SIG-M5 treated with dmso at 0.1 percent for 504 hours (cell line): ENCODE measurements at regions not wholly inside any gene's neighbourhood (a gene's known extent, or its start where the extent isn't known, plus 50 kb on each side); places are given as distances from the start of the nearest gene placed in this dataset.
A peak's percentile ranks its signal among the peaks of the same experiment; 100 is the strongest.

Experiments used
- DNase-seq: peaks from one replicate; lab custom pipeline; 2025; ENCODE audit not compliant: unreplicated experiment; lab: John Stamatoyannopoulos, UW

DNA sequence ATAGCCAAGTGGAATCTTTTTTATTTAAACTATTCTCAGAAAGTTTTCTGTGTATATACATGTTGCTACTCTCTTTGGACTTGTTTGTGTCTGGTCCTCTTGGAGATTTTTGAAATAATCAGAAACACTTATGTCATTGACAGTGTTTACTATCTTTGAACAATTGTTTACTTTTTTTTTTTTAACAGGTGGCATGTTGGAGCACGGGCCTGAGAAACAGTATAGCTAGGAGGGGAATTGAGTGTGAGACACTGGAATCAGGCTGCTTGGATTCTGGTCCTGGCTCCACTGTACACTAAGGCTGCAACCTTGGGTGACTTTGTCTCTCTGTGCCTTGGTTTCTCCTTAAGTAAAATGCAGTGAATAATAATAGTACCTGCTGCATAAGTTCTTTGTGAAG is 279.6 kb downstream of the PRL start:
- DNase-seq, result no peak

DNA sequence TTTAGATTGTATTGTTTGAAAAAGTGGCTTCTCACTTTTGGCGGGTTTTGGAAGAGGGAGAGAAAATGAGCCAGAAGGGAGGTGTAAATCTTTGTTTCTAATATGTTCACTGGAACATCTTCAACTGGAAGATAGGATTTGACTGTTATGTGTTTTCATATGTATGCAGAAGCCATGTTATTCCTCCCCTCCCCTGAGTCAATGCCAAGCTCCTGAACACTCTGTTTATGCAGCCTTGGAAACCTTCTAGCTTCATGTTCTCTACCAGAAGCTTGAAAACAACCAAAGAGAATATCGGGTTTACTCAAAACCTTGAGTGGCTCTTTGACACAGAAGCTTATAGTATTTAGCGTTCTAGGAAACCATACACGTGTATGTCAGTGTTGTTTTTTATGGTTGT is 279.1 kb downstream of the PRL start:
- DNase-seq, result no peak

DNA sequence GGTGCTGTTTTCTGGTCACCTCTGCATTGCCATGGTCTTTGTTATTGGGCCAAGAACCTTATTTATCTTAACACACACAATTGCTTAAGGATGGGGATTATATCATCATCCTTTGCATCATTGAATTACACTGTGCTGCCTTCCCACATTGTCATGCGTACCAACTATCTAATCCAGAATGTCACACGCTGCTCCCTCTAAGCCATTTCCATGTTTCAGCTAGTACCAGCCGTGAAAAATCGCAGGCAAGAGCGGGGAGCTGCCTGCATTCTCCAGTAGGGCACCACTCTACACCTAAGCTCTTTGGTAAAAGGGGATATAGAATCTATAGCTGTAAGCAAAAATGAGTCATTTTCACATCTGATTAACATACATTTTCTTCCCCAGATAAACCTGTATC is 277.0 kb downstream of the PRL start:
- DNase-seq, result no peak

DNA sequence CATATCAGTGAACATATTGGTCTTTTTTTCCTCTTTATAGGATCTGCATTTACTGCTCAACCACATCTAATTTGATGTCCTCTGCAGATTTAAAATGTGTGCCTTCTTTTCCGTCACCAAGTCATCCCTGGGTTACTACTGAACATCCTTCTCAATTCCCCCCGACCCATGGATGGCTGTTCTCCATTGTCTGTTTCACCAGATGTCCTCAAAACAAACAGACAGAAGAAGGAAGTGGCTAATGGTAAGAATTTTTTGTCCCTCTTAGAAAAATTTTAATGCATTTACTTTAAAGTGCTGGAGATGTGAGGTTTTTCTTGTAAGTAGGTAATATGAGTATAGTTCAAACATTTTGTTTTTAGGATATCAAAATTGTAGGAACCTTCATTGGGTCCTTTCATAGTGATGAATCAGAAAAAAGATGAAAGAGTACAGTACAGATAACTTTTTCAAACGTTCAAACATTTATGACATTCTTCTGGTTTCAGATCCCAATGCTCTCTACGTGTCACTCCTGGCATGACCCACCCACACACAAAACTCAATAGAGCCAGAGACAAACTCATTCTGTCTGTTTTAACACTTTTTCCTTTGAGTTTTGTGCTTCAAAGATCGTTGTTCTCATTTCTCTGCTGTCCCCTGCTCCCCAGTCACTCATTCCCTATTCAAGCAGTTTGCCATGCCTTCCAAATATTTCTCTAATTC is 276.4 kb downstream of the PRL start:
- DNase-seq, result peak; percentile 18

DNA sequence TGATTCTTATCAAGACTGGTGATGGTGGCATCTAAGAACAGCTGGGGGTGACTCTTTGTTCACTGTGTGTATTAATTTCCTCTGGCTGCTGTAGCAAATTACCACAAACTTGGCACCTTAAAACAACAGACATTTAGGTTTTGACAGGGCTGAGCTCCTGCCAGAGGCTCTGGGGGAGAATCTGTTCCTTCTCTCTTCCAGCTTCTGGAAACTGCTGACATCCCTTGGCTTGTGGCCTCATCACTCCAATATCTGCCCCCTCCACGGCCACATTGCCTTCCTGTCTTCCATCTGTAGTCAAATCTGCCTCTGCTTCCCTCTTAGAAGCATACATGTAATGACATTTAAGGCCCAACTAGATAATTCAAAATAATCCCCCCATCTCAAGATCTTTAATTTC is 274.9 kb downstream of the PRL start:
- no peak for DNase-seq

DNA sequence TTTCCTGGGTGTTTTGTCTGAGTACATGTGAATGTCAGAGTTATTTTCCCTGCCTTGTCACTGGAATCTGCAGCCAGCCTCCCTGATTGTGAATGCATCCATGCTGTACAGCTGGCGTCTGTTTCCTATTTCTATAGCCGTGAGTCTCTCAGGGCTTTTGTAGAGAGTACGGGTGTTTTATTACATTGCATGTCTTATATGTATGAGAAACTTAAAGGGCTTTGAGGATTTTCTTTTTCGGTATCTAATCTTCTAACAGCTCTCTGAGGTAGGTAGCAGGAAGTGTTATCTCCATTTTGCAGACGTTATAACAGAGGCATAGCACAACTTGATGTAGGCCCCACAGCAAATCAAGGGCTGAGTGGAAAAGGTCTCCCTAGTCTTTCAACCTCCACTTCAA is 272.9 kb downstream of the PRL start:
- no peak for DNase-seq

DNA sequence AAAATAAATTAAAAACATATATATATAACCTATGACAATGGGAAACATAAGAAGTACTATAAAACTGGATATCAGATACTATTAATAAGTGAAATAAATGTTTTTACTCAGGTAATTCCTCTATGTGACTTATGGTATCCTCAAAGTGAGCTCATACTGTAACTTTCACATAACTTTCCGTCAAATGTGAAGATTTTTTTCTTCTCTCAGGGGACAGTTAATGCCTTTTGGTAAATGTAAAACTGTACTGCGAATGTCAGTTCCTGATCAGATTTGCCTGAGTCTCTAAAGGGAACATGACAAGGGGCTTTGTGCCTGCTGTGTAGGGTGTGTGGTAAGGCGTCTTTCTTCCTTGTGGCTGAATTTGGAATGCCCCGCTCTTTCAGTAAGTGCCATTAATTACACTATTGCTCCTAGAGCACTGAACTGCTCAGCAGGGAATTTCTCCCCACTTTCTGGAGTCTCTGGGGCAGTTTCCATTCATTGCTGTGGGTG is 271.8 kb downstream of the PRL start:
- peak; percentile 33 for DNase-seq

DNA sequence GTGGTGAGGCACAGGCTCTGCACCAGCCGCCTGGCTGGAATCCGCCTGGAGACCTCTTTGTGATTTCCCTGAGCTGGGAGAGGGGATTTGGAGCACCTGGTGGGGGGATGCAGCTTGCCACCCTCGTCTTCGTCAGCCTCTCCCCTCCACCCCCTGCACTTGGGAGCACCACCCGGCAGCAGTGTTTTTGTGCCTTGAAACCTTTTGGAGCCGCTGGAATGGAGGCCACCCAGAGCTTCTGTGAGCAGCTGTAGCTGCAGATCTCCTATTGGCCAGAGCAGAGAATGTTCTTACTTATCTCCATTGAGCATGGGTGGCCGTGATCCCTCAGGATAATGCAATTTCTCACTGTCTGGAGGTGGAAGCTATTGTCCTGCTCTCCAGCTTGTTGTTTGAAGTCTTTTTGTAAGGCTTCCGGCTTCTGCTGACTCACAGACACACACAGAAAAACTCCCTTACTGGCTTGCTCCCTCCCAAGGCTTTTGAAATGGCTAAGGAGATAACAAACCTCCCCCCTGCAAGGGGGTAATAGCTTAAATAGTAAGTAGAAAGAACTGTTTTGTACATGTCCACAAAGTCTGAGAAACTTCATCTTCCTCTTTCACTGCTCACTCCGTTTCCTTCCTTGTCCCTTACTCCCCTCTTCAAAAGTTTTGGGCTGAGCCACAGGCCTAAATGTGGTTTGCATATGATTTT is 271.2 kb downstream of the PRL start:
- DNase-seq, result peak; percentile 95

DNA sequence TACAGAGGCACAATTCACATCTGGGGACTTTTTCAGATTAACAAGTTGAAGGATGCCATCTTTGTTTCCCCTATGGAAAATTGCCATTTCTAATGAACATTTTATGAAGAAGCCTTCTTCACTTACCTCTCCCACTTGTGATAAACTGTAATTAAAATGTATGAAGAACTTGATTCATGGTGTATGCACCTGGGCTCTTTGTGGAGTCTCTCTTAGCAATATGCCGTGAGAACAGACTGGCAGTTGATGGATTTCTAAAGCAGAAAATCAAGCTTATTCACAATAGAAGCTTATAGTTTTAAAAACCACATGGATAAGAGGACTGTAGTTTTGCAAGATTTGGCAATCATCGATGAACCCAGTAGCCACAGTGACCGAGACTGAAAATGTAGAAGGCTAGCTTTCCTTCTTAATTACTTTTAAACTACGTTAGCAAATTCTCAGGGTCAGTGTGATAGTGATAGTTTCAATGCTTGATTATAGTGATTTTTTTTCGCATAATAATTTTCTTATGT is 270.6 kb downstream of the PRL start:
- DNase-seq, result peak; percentile 53

DNA sequence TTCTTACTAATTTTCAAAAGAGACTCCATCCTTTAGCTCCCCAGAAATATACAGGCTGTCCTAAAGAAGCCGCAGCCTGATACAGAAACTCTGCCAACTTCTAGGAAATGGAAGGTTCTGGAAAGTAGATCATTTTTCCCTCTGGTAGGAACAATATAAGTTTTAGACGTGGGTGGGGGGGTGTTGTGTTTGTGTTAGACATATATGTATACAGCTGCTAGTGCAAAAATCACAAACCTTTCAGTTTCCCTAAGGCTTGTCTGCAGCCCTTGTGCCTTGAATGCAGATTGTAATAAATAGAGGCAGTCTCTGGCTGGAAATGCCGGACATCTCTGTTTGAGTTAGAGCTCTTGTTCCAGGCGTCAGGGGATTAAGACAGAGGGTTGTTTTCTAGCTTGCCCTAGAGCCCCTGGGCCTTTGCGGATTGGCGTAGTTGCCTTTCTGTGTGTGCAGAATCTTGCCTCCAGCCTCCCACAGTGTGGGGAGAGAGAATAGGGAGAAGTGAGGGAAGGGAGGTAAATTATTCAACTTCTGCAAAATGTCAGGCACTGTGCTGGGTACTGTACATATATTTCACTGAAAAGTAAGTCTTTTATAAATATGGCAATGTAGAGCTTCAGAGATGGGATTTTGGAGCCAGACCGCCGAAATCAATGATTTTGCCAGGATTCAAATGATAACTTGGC is 269.7 kb downstream of the PRL start:
- DNase-seq, result no peak

DNA sequence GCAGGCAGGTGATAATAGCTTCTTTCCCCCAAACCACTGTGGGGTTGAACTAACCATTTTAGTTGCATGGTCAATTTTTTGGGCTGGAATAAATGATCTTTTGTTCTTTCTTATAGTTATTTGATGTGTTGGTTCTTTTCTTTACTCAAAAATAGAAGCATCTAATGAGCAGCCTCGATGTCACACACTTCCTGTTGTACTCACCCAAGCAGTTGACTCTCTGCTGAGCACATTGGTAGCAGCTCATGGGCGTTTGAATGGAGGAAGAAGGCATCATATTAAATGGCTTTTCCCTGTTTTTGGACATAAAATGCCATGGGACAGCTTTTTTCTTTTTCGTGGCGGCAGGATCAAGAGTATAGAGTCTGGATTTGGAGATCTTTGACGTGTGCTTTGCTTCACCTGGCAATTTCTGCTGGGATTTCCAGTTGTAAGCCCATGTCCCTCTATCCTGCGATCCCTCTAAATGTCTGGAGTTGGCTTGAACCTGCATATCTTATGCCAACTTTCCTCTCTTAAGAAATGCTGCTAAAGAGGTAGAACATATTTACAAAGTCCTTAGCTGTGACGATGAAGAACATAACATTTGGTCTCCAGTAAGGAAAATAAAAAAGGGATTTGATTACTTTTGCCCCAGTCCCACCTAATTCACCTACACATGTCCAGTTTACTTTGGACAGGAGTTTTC is 268.3 kb downstream of the PRL start:
- no peak for DNase-seq

DNA sequence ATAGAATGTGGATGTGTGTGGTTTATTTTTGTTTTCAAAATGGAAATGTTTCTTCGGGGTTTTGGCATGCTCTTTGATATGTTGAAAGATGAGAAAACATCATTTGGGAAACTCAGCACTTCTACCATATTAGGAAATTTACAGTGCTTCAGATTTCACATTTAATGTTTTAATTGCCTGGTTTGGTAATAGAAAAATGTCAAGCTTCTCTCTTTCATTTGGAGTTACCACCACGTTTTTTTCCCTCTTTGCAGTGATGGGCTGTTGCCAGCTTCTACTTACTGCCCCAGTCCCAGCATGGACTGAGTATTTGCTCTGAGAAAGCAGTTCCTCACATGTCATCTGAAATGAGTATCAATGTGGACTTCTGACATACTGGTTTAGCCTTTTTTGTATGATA is 267.7 kb downstream of the PRL start:
- no peak for DNase-seq

DNA sequence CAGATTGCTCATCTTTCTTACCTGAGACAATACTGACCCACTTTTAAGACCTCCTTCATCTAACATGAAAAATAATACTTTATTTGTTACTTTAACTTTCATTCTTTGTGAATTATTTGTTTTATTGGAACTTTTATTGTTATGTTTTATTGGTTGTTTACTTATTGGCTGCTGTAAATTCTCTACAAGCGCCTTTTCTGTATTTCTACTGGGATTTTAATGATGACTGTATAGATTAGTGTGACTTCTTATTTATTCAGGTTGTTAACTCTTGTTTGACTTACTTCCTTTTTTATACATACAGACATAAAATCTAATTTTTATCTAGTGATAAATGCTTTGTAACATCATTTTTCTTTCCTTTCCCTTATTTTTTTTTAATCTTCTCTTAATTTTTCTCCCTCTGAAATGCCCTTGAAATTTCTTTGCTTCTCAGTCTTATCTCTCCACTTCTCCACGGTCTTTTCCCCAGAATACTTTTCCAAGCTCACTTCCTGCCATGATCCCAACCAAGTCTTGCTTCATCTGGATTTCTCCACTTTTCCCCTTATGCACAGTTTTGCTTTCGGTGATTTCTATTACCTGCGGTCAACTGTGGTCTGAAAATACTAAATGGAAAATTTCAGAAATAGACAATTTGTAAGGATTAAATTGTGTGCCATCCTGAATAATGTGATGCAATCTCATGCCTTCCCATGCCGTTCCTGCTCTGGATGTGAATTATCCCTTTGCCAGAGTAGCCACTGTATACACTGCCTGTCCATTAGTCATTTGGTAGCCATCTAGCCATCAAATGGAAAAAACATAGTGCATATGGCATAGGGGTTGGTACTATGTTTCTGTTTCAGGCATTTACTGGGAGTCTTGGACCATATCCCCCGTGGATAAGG is 265.9 kb downstream of the PRL start:
- DNase-seq, result no peak

DNA sequence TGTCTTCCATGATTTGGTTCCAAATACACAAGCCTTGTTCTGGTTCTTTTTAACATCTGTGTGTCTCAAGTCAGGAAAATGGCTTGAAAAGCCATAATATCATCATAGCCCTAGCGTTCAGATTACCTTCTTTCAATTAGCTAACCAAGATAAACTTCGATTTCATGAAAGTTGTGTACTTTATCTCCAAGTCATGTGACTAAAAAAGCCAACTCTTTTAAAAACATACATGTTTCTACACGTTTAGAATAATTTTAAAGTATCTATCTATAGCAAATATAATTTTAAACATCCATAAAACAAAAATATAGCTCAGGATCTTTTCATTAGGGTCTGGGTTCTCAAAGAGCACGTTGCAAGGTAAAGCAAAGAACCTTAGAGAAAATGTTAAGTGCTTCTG is 261.1 kb downstream of the PRL start:
- no peak for DNase-seq

DNA sequence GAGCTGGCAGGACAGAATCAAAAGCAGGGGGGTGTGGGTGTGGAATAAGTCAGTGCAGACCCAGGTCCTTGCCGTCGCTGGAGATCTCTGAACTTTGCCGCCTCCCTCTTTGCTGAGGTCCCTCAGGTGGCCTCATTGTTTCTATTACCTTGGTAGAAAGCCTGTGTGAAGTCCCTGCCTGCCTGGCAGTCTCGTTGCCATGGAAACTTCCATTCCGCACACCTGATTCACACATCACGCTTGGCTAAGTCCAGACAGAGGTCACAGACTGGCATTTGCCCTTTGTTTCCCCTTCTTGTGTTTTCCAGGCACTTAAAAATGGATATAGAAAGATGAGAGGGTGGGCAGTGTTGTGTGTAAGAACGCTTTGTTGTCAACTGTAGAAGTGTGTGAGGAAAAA is 260.6 kb downstream of the PRL start:
- DNase-seq, result peak; percentile 7

DNA sequence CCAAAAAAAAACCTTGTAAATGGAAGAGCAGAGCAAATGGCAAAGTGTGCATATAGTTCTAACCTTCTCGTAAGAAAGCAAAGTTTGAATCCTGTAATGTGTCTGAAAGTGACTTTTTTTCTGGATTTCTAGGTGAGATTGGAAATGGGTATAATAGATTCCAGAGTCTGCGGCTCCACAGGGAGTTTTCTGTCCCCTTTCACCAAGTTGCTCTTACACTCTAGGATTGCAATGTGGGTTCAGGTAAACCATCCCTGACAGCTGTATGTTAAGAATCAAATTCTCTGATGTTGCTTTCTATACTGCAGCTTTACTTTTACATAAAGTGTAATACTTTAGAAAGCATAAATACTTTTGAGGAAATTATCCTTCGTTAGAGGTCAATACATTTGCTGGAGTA is 260.1 kb downstream of the PRL start:
- no peak for DNase-seq

DNA sequence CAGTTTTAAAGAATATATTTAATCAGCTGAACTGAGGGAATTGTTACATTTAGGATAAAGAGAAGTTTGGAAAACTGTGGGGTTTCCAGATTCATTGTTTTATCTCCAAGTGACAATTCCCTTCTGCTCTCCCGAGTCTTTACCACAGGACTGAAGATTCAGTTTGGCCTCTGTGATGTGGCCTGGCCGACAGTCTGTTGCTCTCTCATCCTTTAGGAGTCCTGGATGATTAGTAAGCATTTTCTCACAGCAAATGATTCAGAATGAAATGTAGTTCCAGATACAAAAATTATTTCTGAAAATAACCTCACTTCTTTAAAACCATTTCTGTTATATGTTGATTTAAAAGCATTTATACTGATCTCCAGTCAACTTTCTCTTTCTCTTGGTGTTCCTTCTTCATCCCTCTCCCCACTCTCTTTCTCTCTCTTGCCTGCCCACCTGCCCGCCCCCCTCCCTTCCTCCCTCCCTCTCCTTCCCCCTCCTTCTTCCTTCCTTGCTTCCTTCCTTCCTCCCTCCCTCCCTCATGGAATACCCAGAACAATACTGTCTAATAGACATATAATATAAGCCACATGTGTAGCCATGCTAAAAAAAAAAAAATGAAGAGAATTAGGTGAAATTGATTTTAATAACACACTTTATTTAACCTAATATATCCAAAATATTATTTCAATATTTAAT is 254.9 kb downstream of the PRL start:
- no peak for DNase-seq

DNA sequence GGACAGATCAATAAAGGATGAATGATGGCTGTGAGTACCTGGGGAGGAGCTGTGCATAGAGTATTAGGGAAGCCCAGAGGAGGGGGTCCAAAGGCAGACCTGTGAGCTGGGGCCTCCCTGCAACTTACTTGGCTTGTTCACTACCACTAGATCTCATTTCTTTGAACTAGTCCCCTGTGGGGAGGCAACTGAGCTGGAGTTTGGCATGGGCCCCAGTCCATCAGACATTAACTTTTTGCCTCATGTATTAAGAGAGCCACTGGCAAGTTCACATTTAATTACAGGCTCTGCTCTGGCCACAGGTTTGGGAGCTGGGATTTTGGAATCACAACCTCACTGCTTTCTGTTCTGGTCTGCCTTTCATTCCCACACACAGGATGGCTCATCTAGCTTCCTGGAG is 254.1 kb downstream of the PRL start:
- DNase-seq, result no peak

DNA sequence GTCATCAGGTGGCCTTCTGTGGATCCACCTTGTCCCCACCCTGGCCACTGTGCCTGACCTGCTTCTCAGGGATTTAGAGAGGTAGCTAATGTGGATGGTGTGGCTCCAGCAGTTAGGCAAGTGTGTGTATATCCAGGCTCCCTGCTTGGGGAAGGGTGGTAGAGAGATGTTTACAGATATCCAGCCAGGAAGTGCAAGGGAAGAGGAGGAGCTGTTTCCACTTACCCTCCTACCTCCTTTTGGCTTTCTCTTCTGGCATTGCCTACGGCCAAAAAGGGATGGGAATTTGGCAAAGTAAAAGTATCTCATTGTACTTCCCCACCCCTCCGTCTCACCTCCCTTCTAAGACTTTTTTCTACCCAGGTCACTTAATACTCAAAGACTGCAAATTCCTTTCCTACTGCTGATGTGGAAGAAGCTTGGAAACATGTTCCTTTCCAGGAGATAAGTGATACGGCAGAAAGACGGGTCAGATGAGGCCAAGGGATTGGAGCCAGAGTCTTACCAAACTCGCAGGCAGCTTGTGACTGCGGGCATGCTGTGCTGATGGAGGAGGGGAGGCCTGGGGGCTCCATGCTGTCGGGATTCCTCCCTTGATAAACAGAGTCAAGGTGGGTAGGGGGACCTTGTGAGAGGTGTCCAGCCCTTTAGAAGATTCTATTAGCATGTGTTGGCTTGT is 253.4 kb downstream of the PRL start:
- DNase-seq, result no peak
